H9 (cell line): ENCODE measurements at regions not wholly inside any gene's neighbourhood (a gene's known extent, or its start where the extent isn't known, plus 50 kb on each side); places are given as distances from the start of the nearest gene placed in this dataset.

ENCODE experiments used
- DNase-seq: peaks from one replicate; pipeline ENCODE4 v3.0.0-alpha.2; 2017
- H2AFZ ChIP-seq: one replicate; pipeline ENCODE4 v1.6.1; 2013; ENCODE audit warnings: mild to moderate bottlenecking, low read length, control low read depth, moderate library complexity
- H2AK5ac ChIP-seq: 2 replicates; pipeline ENCODE4 v1.6.1; 2013; ENCODE audit warnings: low read length, control low read depth, mixed read lengths; ENCODE audit not compliant: insufficient read length
- H2BK120ac ChIP-seq: one replicate; pipeline ENCODE4 v1.6.1; 2013; ENCODE audit warnings: low read depth, mild to moderate bottlenecking, low read length, control low read depth, inconsistent platforms; ENCODE audit not compliant: poor library complexity, severe bottlenecking
- H2BK12ac ChIP-seq: 2 replicates; pipeline ENCODE4 v1.6.1; 2013; ENCODE audit warnings: low read length, control low read depth, mixed read lengths, low read depth; ENCODE audit not compliant: insufficient read length
- H2BK15ac ChIP-seq: 2 replicates; pipeline ENCODE4 v1.6.1; 2013; ENCODE audit warnings: low read depth, low read length, control low read depth
- H2BK20ac ChIP-seq: one replicate; pipeline ENCODE4 v1.6.1; 2013; ENCODE audit warnings: low read depth, mild to moderate bottlenecking, low read length, control low read depth, inconsistent platforms; ENCODE audit not compliant: poor library complexity, severe bottlenecking
- H2BK5ac ChIP-seq: 2 replicates; pipeline ENCODE4 v1.6.1; 2013; ENCODE audit warnings: low read length, control low read depth, mixed read lengths; ENCODE audit not compliant: insufficient read length
- H3K14ac ChIP-seq: 2 replicates; pipeline ENCODE4 v1.6.1; 2013; ENCODE audit warnings: low read length, control low read depth; ENCODE audit not compliant: insufficient read depth
- H3K18ac ChIP-seq: 2 replicates; pipeline ENCODE4 v1.6.1; 2013; ENCODE audit warnings: low read depth, mild to moderate bottlenecking, mixed read lengths, low read length, control low read depth; ENCODE audit not compliant: insufficient read length
- H3K23ac ChIP-seq: 2 replicates; pipeline ENCODE4 v1.6.1; 2013; ENCODE audit warnings: low read length, control low read depth, mixed read lengths, low read depth; ENCODE audit not compliant: insufficient read length
- H3K23me2 ChIP-seq: 2 replicates; pipeline ENCODE4 v1.6.1; 2013; ENCODE audit warnings: low read depth, mild to moderate bottlenecking, mixed read lengths, low read length, control low read depth; ENCODE audit not compliant: insufficient read length, poor library complexity, severe bottlenecking
- H3K27ac ChIP-seq: 2 replicates; pipeline ENCODE4 v1.5.1; 2013; ENCODE audit warnings: low read length, control low read depth, mixed read lengths, low read depth; ENCODE audit not compliant: insufficient read length
- H3K27me3 ChIP-seq: 2 replicates; pipeline ENCODE4 v1.6.1; 2013; ENCODE audit warnings: low read length, control low read depth, inconsistent platforms; ENCODE audit not compliant: insufficient read depth
- H3K4ac ChIP-seq: 2 replicates; pipeline ENCODE4 v1.6.1; 2013; ENCODE audit warnings: low read depth, mild to moderate bottlenecking, control low read depth, inconsistent platforms, low read length, moderate library complexity
- H3K4me1 ChIP-seq: 2 replicates; pipeline ENCODE4 v1.6.1; 2013; ENCODE audit warnings: low read length, control low read depth, inconsistent platforms; ENCODE audit not compliant: insufficient read depth
- H3K4me2 ChIP-seq: 2 replicates; pipeline ENCODE4 v1.6.1; 2013; ENCODE audit warnings: low read length, control low read depth, mixed read lengths; ENCODE audit not compliant: insufficient read length, insufficient read depth
- H3K56ac ChIP-seq: 2 replicates; pipeline ENCODE4 v1.6.1; 2013; ENCODE audit warnings: low read depth, mild to moderate bottlenecking, mixed read lengths, low read length, control low read depth; ENCODE audit not compliant: insufficient read length
- H3K79me1 ChIP-seq: 2 replicates; pipeline ENCODE4 v1.6.1; 2013; ENCODE audit warnings: low read depth, mild to moderate bottlenecking, moderate library complexity, low read length, control low read depth, inconsistent platforms; ENCODE audit not compliant: insufficient read depth, poor library complexity, severe bottlenecking
- H3K79me2 ChIP-seq: 2 replicates; pipeline ENCODE4 v1.6.1; 2013; ENCODE audit warnings: low read length, control low read depth, inconsistent platforms; ENCODE audit not compliant: insufficient read depth
- H3K9ac ChIP-seq: 2 replicates; pipeline ENCODE4 v1.6.1; 2013; ENCODE audit warnings: low read length, control low read depth, mixed read lengths; ENCODE audit not compliant: insufficient read length; ENCODE audit errors: extremely low read depth
- H3K9me3 ChIP-seq: one replicate; pipeline ENCODE4 v1.6.1; 2013; ENCODE audit warnings: low read depth, low read length, inconsistent platforms; ENCODE audit not compliant: control insufficient read depth
- H3T11ph ChIP-seq: one replicate; pipeline ENCODE4 v1.6.1; 2013; ENCODE audit warnings: mild to moderate bottlenecking, low read length, control low read depth, inconsistent platforms
- H4K20me1 ChIP-seq: one replicate; pipeline ENCODE4 v1.6.1; 2013; ENCODE audit not compliant: control insufficient read depth, insufficient read length, insufficient read depth
- H4K5ac ChIP-seq: 2 replicates; pipeline ENCODE4 v1.6.1; 2013; ENCODE audit warnings: low read depth, mild to moderate bottlenecking, mixed read lengths, low read length, control low read depth; ENCODE audit not compliant: insufficient read length
- H4K8ac ChIP-seq: replicated peaks from 2 replicates; pipeline ENCODE4 v1.6.1; 2013; ENCODE audit warnings: low read length, control low read depth, mixed read lengths, low read depth; ENCODE audit not compliant: insufficient read length
- H4K91ac ChIP-seq: 2 replicates; pipeline ENCODE4 v1.6.1; 2013; ENCODE audit warnings: low read depth, mild to moderate bottlenecking, moderate library complexity, mixed read lengths, low read length, control low read depth; ENCODE audit not compliant: insufficient read length
- H3K27ac Mint-ChIP-seq, 3 experiments: 2 replicates in 2 of 3; 3 replicates in 1 of 3; pipeline ENCODE4 v1.8.0; 2020 to 2021; ENCODE audit warnings: mixed read lengths in 3 of 3, mild to moderate bottlenecking in 1 of 3, moderate library complexity in 1 of 3
- H3K27me3 Mint-ChIP-seq: 2 replicates; pipeline ENCODE4 v1.8.0; 2021; ENCODE audit warnings: low read depth, mild to moderate bottlenecking, moderate library complexity, mixed read lengths
- H3K36me3 Mint-ChIP-seq, 3 experiments: 2 replicates in 2 of 3; 3 replicates in 1 of 3; pipeline ENCODE4 v1.8.0; 2020 to 2021; ENCODE audit warnings: low read depth in 3 of 3, mixed read lengths in 3 of 3; ENCODE audit not compliant: insufficient read depth in 1 of 3
- H3K4me1 Mint-ChIP-seq, 2 experiments: 2 replicates each; pipeline ENCODE4 v1.8.0; 2020; ENCODE audit warnings: mixed read lengths in 2 of 2
- H3K4me3 Mint-ChIP-seq, 2 experiments: 2 replicates in 1 of 2; 3 replicates in 1 of 2; pipeline ENCODE4 v1.8.0; 2020 to 2021; ENCODE audit warnings: mild to moderate bottlenecking in 2 of 2, mixed read lengths in 2 of 2, moderate library complexity in 1 of 2
- H3K9me3 Mint-ChIP-seq, 2 experiments: 2 replicates in 1 of 2; 3 replicates in 1 of 2; pipeline ENCODE4 v1.8.0; 2020; ENCODE audit warnings: mild to moderate bottlenecking in 2 of 2, mixed read lengths in 2 of 2, moderate library complexity in 1 of 2
- WGBS: extraction: QIAGEN DNeasy Blood & Tissue Kit; methylation state at CpG from one replicate; pipeline ENCODE4 v1.1.7; 2013; ENCODE audit warnings: missing lambda C conversion rate, low lambda C conversion rate, mixed read lengths; ENCODE audit not compliant: insufficient read length; ENCODE audit errors: extremely low coverage; 5-methylcytosine and 5-hydroxymethylcytosine counted together
- TF ChIP-seq, protein P1 (sequence below): fragments of 200-600 bp; sonication (generic); conservative IDR thresholded peaks from 3 replicates; pipeline ENCODE4 v1.8.0; 2021; ENCODE audit warnings: antibody characterized with exemption, mild to moderate bottlenecking

DNA sequence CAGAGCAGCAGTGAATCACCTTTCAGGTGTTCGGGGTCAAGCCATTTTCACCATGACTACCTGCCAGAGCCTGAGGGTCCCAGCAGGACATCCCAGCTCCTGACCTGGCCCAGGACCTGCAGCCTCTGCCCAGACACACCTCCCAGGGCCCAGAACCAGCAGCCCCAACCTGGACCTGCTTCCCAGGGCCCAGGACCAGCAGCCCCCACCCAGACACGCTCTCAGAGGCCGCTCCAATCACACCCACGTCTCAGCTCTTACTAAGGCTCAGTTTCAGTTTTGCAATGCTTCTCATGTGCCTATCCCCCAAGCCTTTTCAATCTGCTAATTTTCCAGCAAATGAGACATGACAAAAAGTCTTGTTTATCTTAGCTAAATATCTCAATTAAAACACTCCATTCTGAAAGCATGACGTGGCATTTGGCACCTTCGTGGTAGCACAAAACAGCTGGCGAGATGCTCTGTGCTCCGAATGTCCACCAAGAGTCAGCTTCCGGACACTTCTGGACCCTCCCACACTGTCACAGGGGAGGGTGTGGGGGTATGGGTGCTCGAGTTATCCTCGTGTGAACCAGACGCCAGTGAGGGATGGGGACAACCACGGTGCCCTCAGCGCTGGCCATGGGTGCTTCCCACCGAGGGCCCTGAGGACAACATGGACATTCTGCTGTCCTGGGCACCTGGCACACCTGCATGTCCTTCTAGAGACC lies 253.2 kb downstream of the DLL1 start:
- H3K9me3 Mint-ChIP-seq = peaks cover 28 to 31% of the 10 kb centered on the region in 2 experiments
- Histone ChIP-seq H3K14ac (peak overlapping the region; percentile 77), H3K4me2 (no peak overlapping the region), H3K9me3 (no peaks in the 10 kb centered on the region), H3K27ac (no peak overlapping the region), H3K79me2 (no peaks in the 10 kb centered on the region), H3K56ac (no peak overlapping the region), H3K27me3 (no peaks in the 10 kb centered on the region), H2BK15ac (no peak overlapping the region), H2BK120ac (no peak overlapping the region), H2BK12ac (no peak overlapping the region), H2BK5ac (no peak overlapping the region), H4K20me1 (no peaks in the 10 kb centered on the region), H4K5ac (no peak overlapping the region), H3K79me1 (no peaks in the 10 kb centered on the region), H2BK20ac (no peak overlapping the region), H4K8ac (no peak overlapping the region), H3K9ac (no peak overlapping the region), H3K18ac (peak overlapping the region; percentile 16), H3K4me1 (peaks cover 3% of the 10 kb centered on the region; the same call in 1 of the 2 replicates), H4K91ac (no peak overlapping the region), H3K4ac (no peak overlapping the region), H3K23me2 (no peaks in the 10 kb centered on the region), H2AFZ (no peak overlapping the region), H3T11ph (no peak overlapping the region), H3K23ac (no peak overlapping the region), H2AK5ac (no peak overlapping the region)
- H3K27me3 Mint-ChIP-seq = peaks cover 14% of the 10 kb centered on the region
- TF ChIP-seq, protein P1, sequence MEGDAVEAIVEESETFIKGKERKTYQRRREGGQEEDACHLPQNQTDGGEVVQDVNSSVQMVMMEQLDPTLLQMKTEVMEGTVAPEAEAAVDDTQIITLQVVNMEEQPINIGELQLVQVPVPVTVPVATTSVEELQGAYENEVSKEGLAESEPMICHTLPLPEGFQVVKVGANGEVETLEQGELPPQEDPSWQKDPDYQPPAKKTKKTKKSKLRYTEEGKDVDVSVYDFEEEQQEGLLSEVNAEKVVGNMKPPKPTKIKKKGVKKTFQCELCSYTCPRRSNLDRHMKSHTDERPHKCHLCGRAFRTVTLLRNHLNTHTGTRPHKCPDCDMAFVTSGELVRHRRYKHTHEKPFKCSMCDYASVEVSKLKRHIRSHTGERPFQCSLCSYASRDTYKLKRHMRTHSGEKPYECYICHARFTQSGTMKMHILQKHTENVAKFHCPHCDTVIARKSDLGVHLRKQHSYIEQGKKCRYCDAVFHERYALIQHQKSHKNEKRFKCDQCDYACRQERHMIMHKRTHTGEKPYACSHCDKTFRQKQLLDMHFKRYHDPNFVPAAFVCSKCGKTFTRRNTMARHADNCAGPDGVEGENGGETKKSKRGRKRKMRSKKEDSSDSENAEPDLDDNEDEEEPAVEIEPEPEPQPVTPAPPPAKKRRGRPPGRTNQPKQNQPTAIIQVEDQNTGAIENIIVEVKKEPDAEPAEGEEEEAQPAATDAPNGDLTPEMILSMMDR = no peak
- no CpG with 5 or more reads among the region's 15 CpGs for WGBS
- H3K4me3 Mint-ChIP-seq = no peak overlapping the region
- DNase-seq = no peak
- peaks cover 54 to 58% of the 10 kb centered on the region in 2 experiments for H3K4me1 Mint-ChIP-seq
- H3K27ac Mint-ChIP-seq = peak overlapping the region in 1 of 3 experiments; percentile 61; a peak in 1 of 7 replicates
- peaks cover 5 to 45% (median 19%) of the 10 kb centered on the region in 3 experiments; a peak in 6 of 7 replicates for H3K36me3 Mint-ChIP-seq
